GM10266 (cell line): ENCODE measurements at regions not wholly inside any gene's neighbourhood (a gene's known extent, or its start where the extent isn't known, plus 50 kb on each side); places are given as distances from the start of the nearest gene placed in this dataset.
"Not testable (repeated sequence)": the region's sequence is repeated elsewhere in the genome, so short reads cannot be mapped to it uniquely, and the experiment has no call there.

Experiments
- DNase-seq: peaks from one replicate; pipeline ENCODE4 v3.0.0; 2012; ENCODE audit errors: extremely low spot score
- CTCF ChIP-seq: IDR thresholded peaks from 2 replicates; pipeline ENCODE4 v1.5.1; 2012; ENCODE audit warnings: mild to moderate bottlenecking, low read depth; ENCODE audit not compliant: control insufficient read depth, insufficient read depth; ENCODE audit errors: missing control alignments

- DNase-seq, result no peak
- no peak for TF ChIP-seq CTCF
Observed at GRCh38 chr2:48043746-48044145, 137.4 kb upstream of the FBXO11 start.

GRCh38 chr2:48045613-48046012, 139.3 kb upstream of the FBXO11 start:
- no peak for DNase-seq
- TF ChIP-seq CTCF, result no peak

- TF ChIP-seq CTCF, result no peak
- DNase-seq, result no peak
Observed at GRCh38 chr2:48048476-48049171, 142.3 kb upstream of the FBXO11 start.

GRCh38 chr2:48049371-48049770, 143.1 kb upstream of the FBXO11 start:
- no peak for TF ChIP-seq CTCF
- no peak for DNase-seq

- no peak for TF ChIP-seq CTCF
- no peak for DNase-seq
Observed at GRCh38 chr2:48050711-48051110, 144.4 kb upstream of the FBXO11 start.

- no peak for DNase-seq
- TF ChIP-seq CTCF, result no peak
Observed at GRCh38 chr2:48059975-48060374, 153.7 kb upstream of the FBXO11 start.

- DNase-seq, result not testable (repeated sequence)
Observed at GRCh38 chr2:48061656-48062055, 155.4 kb upstream of the FBXO11 start.

- TF ChIP-seq CTCF, result no peak
- no peak for DNase-seq
Observed at GRCh38 chr2:48065096-48065495, 158.8 kb upstream of the FBXO11 start.
